Hypothalamus (tissue), 51 donors: ENCODE measurements at regions not wholly inside any gene's neighbourhood (a gene's known extent, or its start where the extent isn't known, plus 50 kb on each side); places are given as distances from the start of the nearest gene placed in this dataset.

Source experiments
- DNase-seq, 51 donors: peaks; one replicate each; lab custom pipeline; 2025; lab: John Stamatoyannopoulos, UW

- no peak for DNase-seq
Observed at GRCh38 chr10:128900456-128900855, 566.6 kb upstream of the MGMT start.

- no peak for DNase-seq
Observed at GRCh38 chr10:128901236-128901635, 565.8 kb upstream of the MGMT start.

- no peak for DNase-seq
Observed at GRCh38 chr10:128902031-128902710, 564.9 kb upstream of the MGMT start.

- DNase-seq: no peak
Observed at GRCh38 chr10:128907155-128907941, 559.7 kb upstream of the MGMT start.

- no peak for DNase-seq
Observed at GRCh38 chr10:128908099-128908498, 558.9 kb upstream of the MGMT start.

- DNase-seq: no peak
Observed at GRCh38 chr10:128908499-128908898, 558.5 kb upstream of the MGMT start.

GRCh38 chr10:128912568-128913311, 554.3 kb upstream of the MGMT start:
- DNase-seq: peak in 3 of 51 donors; percentile 4 to 77 (median 20)

- peak in 2 of 51 donors; percentile 8 to 28 for DNase-seq
Observed at GRCh38 chr10:128914681-128915080, 552.4 kb upstream of the MGMT start.

- no peak for DNase-seq
Observed at GRCh38 chr10:128915630-128916029, 551.4 kb upstream of the MGMT start.

GRCh38 chr10:128916383-128916782, 550.7 kb upstream of the MGMT start:
- DNase-seq: no peak

GRCh38 chr10:128921389-128922022, 545.5 kb upstream of the MGMT start:
- peak in 1 of 51 donors; percentile 1 for DNase-seq

- no peak for DNase-seq
Observed at GRCh38 chr10:128922172-128922571, 544.9 kb upstream of the MGMT start.

- DNase-seq: no peak
Observed at GRCh38 chr10:128922619-128923196, 544.3 kb upstream of the MGMT start.

- DNase-seq: no peak
Observed at GRCh38 chr10:128924918-128925317, 542.1 kb upstream of the MGMT start.

- DNase-seq: no peak
Observed at GRCh38 chr10:128926711-128927110, 540.3 kb upstream of the MGMT start.

- no peak for DNase-seq
Observed at GRCh38 chr10:128927497-128928161, 539.4 kb upstream of the MGMT start.

- DNase-seq: no peak
Observed at GRCh38 chr10:128928231-128928836, 538.7 kb upstream of the MGMT start.

GRCh38 chr10:128929131-128929530, 537.9 kb upstream of the MGMT start:
- no peak for DNase-seq

- no peak for DNase-seq
Observed at GRCh38 chr10:128929767-128930166, 537.3 kb upstream of the MGMT start.

- DNase-seq: no peak
Observed at GRCh38 chr10:128930515-128930914, 536.5 kb upstream of the MGMT start.
